HCT116 (cell line): ENCODE measurements at regions not wholly inside any gene's neighbourhood (a gene's known extent, or its start where the extent isn't known, plus 50 kb on each side); places are given as distances from the start of the nearest gene placed in this dataset.

Experiments used
- ATAC-seq: fragments of 200-7000 bp; cut with Tn5 transposase; 2 replicates; pipeline ENCODE4 v1.9.1; 2020; ENCODE audit warnings: mild to moderate bottlenecking, moderate library complexity
- BruUV-seq: library from RNA; stranded (reverse); fragments of 400-500 nt; replicated peaks from 2 replicates; lab custom pipeline; 2021; lab: Mats Ljungman, UMichigan
- CTCF ChIA-PET: fragments of 300-600 bp; sonication (Branson Sonifier 250); formaldehyde crosslinking; loops from one replicate; lab custom pipeline; 2021; ENCODE audit warnings: antibody characterized with exemption; lab: Charles Lee
- POLR2A ChIA-PET: fragments of 300-600, 350-600 bp; sonication (Branson Sonifier 250); formaldehyde crosslinking; loops from one replicate; lab custom pipeline; 2021; ENCODE audit warnings: antibody characterized with exemption; lab: Charles Lee
- RAD21 ChIA-PET, 2 experiments: fragments of 300-600 bp; sonication (Branson Sonifier 250); formaldehyde crosslinking; loops; one replicate each; lab custom pipeline; 2023; ENCODE audit warnings: low total read pairs in 2 of 2; ENCODE audit not compliant: uncharacterized antibody in 2 of 2, unreplicated experiment in 2 of 2, low non-redundant PET in 1 of 2; lab: Charles Lee
- DNase-seq: peaks from one replicate; pipeline ENCODE4 v3.0.0-alpha.2; 2010; ENCODE audit warnings: low read depth, low spot score
- H2AFZ ChIP-seq: fragments of 200-600 bp; shearing (Covaris generic), sonication (generic); 2 replicates; pipeline ENCODE4 v1.6.1; 2017; ENCODE audit warnings: low read depth, mixed run types, mixed read lengths, antibody characterized with exemption, low read length; ENCODE audit not compliant: poor library complexity, severe bottlenecking
- H3K27ac ChIP-seq: 2 replicates; pipeline ENCODE4 v1.5.1; 2012; ENCODE audit warnings: low read depth, low read length
- H3K27me3 ChIP-seq: fragments of 200-600 bp; sonication (generic); 2 replicates; pipeline ENCODE4 v1.6.1; 2016; ENCODE audit warnings: mixed run types, low read length, mixed read lengths; ENCODE audit not compliant: insufficient read depth
- H3K36me3 ChIP-seq, 2 experiments: fragments of 200-500 bp in 1 of 2; fragments of 200-600 bp in 1 of 2; sonication (Bioruptor generic) in 1 of 2; sonication (generic) in 1 of 2; 2 replicates each; pipeline versions ENCODE4 v1.5.1 to v1.6.1; 2014 to 2016; ENCODE audit warnings: low read length in 2 of 2, inconsistent platforms in 1 of 2, mixed read lengths in 1 of 2, mixed run types in 1 of 2; ENCODE audit not compliant: insufficient read depth in 2 of 2, control insufficient read depth in 1 of 2
- H3K4me1 ChIP-seq, 2 experiments: fragments of 200-600 bp in 1 of 2; sonication (generic) in 1 of 2; 2 replicates each; pipeline versions ENCODE4 v1.5.1 to v1.6.1; 2012 to 2017; ENCODE audit warnings: low read length in 2 of 2, inconsistent platforms in 1 of 2, mild to moderate bottlenecking in 1 of 2, mixed read lengths in 1 of 2, mixed run types in 1 of 2, moderate library complexity in 1 of 2; ENCODE audit not compliant: insufficient read depth in 2 of 2, control insufficient read depth in 1 of 2
- H3K4me2 ChIP-seq: fragments of 200-600 bp; sonication (generic); 2 replicates; pipeline ENCODE4 v1.6.1; 2017; ENCODE audit warnings: mixed run types, low read length, mixed read lengths
- H3K4me3 ChIP-seq, 2 experiments: fragments of 200-600 bp in 1 of 2; sonication (generic) in 1 of 2; replicated peaks in 1 of 2; 2 replicates each; pipeline ENCODE4 v1.5.1; 2011 to 2016; ENCODE audit warnings: low read length in 2 of 2, control low read depth in 1 of 2, low read depth in 1 of 2, mild to moderate bottlenecking in 1 of 2, mixed read lengths in 1 of 2, mixed run types in 1 of 2
- H3K79me2 ChIP-seq: fragments of 200-600 bp; sonication (generic); 2 replicates; pipeline ENCODE4 v1.6.1; 2017; ENCODE audit warnings: mild to moderate bottlenecking, mixed run types, low read length, moderate library complexity, mixed read lengths; ENCODE audit not compliant: insufficient read depth
- H3K9ac ChIP-seq: fragments of 200-600 bp; sonication (generic); 2 replicates; pipeline ENCODE4 v1.6.1; 2016; ENCODE audit warnings: low read length, mixed read lengths
- H3K9me2 ChIP-seq: fragments of 200-600 bp; sonication (generic), shearing (Covaris generic); 2 replicates; pipeline ENCODE4 v1.6.1; 2017; ENCODE audit warnings: mixed run types, mild to moderate bottlenecking, moderate library complexity; ENCODE audit not compliant: insufficient read depth
- H3K9me3 ChIP-seq, 2 experiments: fragments of 200-500 bp in 1 of 2; fragments of 200-600 bp in 1 of 2; sonication (Bioruptor generic) in 1 of 2; sonication (generic) in 1 of 2; 2 replicates each; pipeline ENCODE4 v1.6.1; 2014 to 2017; ENCODE audit warnings: low read length in 2 of 2, mixed read lengths in 2 of 2, inconsistent platforms in 1 of 2, low read depth in 1 of 2, mild to moderate bottlenecking in 1 of 2, mixed run types in 1 of 2, moderate library complexity in 1 of 2; ENCODE audit not compliant: control insufficient read depth in 1 of 2, insufficient read depth in 1 of 2
- H4K20me1 ChIP-seq: fragments of 200-600 bp; sonication (generic), shearing (Covaris generic); 2 replicates; pipeline ENCODE4 v1.6.1; 2017; ENCODE audit warnings: mixed run types, mild to moderate bottlenecking, moderate library complexity; ENCODE audit not compliant: insufficient read depth
- CEBPB ChIP-seq: IDR thresholded peaks from 2 replicates; pipeline ENCODE4 v1.6.1; 2012; ENCODE audit warnings: low read depth
- EGR1 ChIP-seq: IDR thresholded peaks from 2 replicates; pipeline ENCODE4 v1.6.1; 2012; ENCODE audit warnings: low read depth
- ELF1 ChIP-seq: IDR thresholded peaks from 2 replicates; pipeline ENCODE4 v1.6.1; 2012; ENCODE audit warnings: low read depth, borderline replicate concordance
- EZH2phosphoT487 ChIP-seq: fragments of 200-600 bp; IDR thresholded peaks from 2 replicates; pipeline ENCODE4 v1.6.1; 2018; ENCODE audit warnings: antibody characterized with exemption, borderline replicate concordance
- FOSL1 ChIP-seq: IDR thresholded peaks from 2 replicates; pipeline ENCODE4 v1.6.1; 2012; ENCODE audit warnings: low read depth
- POLR2A ChIP-seq: IDR thresholded peaks from 2 replicates; pipeline ENCODE4 v1.7.0; 2011; ENCODE audit warnings: borderline replicate concordance; ENCODE audit not compliant: insufficient read depth, insufficient read length; ENCODE audit errors: extremely low read depth
- POLR2AphosphoS5 ChIP-seq: IDR thresholded peaks from 2 replicates; pipeline ENCODE4 v1.6.1; 2011; ENCODE audit warnings: mild to moderate bottlenecking, low read depth, low read length, moderate library complexity
- RAD21 ChIP-seq: IDR thresholded peaks from 2 replicates; pipeline ENCODE4 v1.6.1; 2012; ENCODE audit warnings: low read depth, mild to moderate bottlenecking
- SIN3A ChIP-seq: IDR thresholded peaks from 2 replicates; pipeline ENCODE4 v1.6.1; 2012; ENCODE audit warnings: low read depth
- SP1 ChIP-seq: IDR thresholded peaks from 2 replicates; pipeline ENCODE4 v1.6.1; 2012; ENCODE audit warnings: low read depth
- SRF ChIP-seq: IDR thresholded peaks from 2 replicates; pipeline ENCODE4 v1.6.1; 2012; ENCODE audit warnings: low read depth
- TCF7L2 ChIP-seq: IDR thresholded peaks from 2 replicates; pipeline ENCODE4 v1.7.0; 2011; ENCODE audit warnings: borderline replicate concordance, inconsistent platforms; ENCODE audit not compliant: insufficient read depth, insufficient read length; ENCODE audit errors: extremely low read depth
- YY1 ChIP-seq: IDR thresholded peaks from 2 replicates; pipeline ENCODE4 v1.6.1; 2011; ENCODE audit warnings: low read length, low read depth, moderate library complexity, mild to moderate bottlenecking; ENCODE audit not compliant: insufficient replicate concordance; ENCODE audit errors: extremely low read depth
- ZFX ChIP-seq: fragments of 450-650 bp; IDR thresholded peaks from 2 replicates; pipeline ENCODE4 v1.6.1; 2017
- ZNF274 ChIP-seq: fragments of 200-500 bp; sonication (Bioruptor generic); IDR thresholded peaks from 2 replicates; pipeline ENCODE4 v1.6.1; 2014; ENCODE audit warnings: mild to moderate bottlenecking, low read depth, low read length, inconsistent platforms
- intact Hi-C: fragments of 100-400 bp; cut with micrococcal nuclease; formaldehyde crosslinking; loops from 2 replicates; pipeline ENCODE4 v1.10.0; 2022
- TF ChIP-seq, protein P1 (sequence below): IDR thresholded peaks from 2 replicates; pipeline ENCODE4 v1.6.1; 2012
- TF ChIP-seq, protein P2 (sequence below): IDR thresholded peaks from 2 replicates; pipeline ENCODE4 v1.6.1; 2012; ENCODE audit warnings: low read depth

DNA sequence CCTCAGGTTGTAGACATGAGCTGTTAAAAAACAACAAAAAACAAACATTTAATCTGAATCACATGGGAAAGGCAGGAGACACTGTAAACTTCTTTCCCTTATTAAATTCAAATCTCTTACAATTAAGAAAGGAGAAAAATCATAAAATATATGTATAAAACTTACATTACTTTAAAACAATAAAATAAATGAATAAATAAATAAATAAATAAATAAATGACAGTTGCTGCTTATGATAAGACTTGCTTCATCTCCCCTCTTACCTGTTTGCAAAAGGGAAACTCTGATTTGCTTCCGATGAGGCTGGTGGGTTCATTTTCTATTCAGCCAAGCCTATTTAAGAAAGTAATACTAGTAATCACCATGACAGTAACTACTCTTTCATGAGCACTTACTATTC lies 353.4 kb upstream of the TBL1XR1 start:
- Histone ChIP-seq H3K36me3 (no peaks in the 10 kb centered on the region), H3K4me1 (no peaks in the 10 kb centered on the region), H2AFZ (no peak overlapping the region), H3K4me2 (no peak overlapping the region), H3K9ac (no peak overlapping the region), H3K79me2 (no peaks in the 10 kb centered on the region), H3K9me2 (no peaks in the 10 kb centered on the region), H3K4me3 (no peak overlapping the region), H3K27me3 (no peaks in the 10 kb centered on the region), H4K20me1 (no peaks in the 10 kb centered on the region), H3K9me3 (no peaks in the 10 kb centered on the region), H3K27ac (no peak overlapping the region)
- ChIA-PET CTCF (no interaction called here), POLR2A (no interaction called here), RAD21 (no interaction called here)
- ATAC-seq (no peak), DNase-seq (no peak)
- intact Hi-C loops: no loop called here
- no peak for TF ChIP-seq ZFX
- no peak for TF ChIP-seq TCF7L2
- TF ChIP-seq SP1: no peak
- TF ChIP-seq, protein P1, sequence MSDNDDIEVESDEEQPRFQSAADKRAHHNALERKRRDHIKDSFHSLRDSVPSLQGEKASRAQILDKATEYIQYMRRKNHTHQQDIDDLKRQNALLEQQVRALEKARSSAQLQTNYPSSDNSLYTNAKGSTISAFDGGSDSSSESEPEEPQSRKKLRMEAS: no peak
- TF ChIP-seq CEBPB: no peak
- no peak for TF ChIP-seq ELF1
- TF ChIP-seq EGR1: no peak
- no peak for TF ChIP-seq FOSL1
- TF ChIP-seq EZH2phosphoT487: no peak
- no peak for TF ChIP-seq SRF
- no peak for TF ChIP-seq SIN3A
- TF ChIP-seq POLR2AphosphoS5: no peak
- no peak for TF ChIP-seq RAD21
- no peak for TF ChIP-seq POLR2A
- TF ChIP-seq, protein P2, sequence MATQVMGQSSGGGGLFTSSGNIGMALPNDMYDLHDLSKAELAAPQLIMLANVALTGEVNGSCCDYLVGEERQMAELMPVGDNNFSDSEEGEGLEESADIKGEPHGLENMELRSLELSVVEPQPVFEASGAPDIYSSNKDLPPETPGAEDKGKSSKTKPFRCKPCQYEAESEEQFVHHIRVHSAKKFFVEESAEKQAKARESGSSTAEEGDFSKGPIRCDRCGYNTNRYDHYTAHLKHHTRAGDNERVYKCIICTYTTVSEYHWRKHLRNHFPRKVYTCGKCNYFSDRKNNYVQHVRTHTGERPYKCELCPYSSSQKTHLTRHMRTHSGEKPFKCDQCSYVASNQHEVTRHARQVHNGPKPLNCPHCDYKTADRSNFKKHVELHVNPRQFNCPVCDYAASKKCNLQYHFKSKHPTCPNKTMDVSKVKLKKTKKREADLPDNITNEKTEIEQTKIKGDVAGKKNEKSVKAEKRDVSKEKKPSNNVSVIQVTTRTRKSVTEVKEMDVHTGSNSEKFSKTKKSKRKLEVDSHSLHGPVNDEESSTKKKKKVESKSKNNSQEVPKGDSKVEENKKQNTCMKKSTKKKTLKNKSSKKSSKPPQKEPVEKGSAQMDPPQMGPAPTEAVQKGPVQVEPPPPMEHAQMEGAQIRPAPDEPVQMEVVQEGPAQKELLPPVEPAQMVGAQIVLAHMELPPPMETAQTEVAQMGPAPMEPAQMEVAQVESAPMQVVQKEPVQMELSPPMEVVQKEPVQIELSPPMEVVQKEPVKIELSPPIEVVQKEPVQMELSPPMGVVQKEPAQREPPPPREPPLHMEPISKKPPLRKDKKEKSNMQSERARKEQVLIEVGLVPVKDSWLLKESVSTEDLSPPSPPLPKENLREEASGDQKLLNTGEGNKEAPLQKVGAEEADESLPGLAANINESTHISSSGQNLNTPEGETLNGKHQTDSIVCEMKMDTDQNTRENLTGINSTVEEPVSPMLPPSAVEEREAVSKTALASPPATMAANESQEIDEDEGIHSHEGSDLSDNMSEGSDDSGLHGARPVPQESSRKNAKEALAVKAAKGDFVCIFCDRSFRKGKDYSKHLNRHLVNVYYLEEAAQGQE: no peak
- TF ChIP-seq YY1: no peak
- no peak for TF ChIP-seq ZNF274
- BruUV-seq: no TSS peak
